LNCAP (cell line): ENCODE measurements at regions not wholly inside any gene's neighbourhood (a gene's known extent, or its start where the extent isn't known, plus 50 kb on each side); places are given as distances from the start of the nearest gene placed in this dataset.

Experiments used
- CTCF ChIP-seq: fragments of 450-650 bp; IDR thresholded peaks from 2 replicates; pipeline ENCODE4 v1.5.1; 2017; ENCODE audit warnings: mild to moderate bottlenecking

GRCh38 chr19:32168606-32169005 is 176.8 kb upstream of the ZNF507 start:
- TF ChIP-seq CTCF: no peak

- no peak for TF ChIP-seq CTCF
These were observed 173.7 kb upstream of the ZNF507 start for GRCh38 chr19:32171719-32172151.

GRCh38 chr19:32172566-32173160 is 172.7 kb upstream of the ZNF507 start:
- TF ChIP-seq CTCF: no peak

- TF ChIP-seq CTCF: no peak
These were observed 171.6 kb upstream of the ZNF507 start for GRCh38 chr19:32173836-32174235.

- no peak for TF ChIP-seq CTCF
These were observed 170.9 kb upstream of the ZNF507 start for GRCh38 chr19:32174386-32175113.

- TF ChIP-seq CTCF: no peak
These were observed 168.8 kb upstream of the ZNF507 start for GRCh38 chr19:32176591-32176990.

GRCh38 chr19:32177686-32178085 is 167.7 kb upstream of the ZNF507 start:
- TF ChIP-seq CTCF: no peak
